Esophagus squamous epithelium (tissue), 4 donors: ENCODE measurements at regions not wholly inside any gene's neighbourhood (a gene's known extent, or its start where the extent isn't known, plus 50 kb on each side); places are given as distances from the start of the nearest gene placed in this dataset.

Experiments
- POLR2A ChIP-seq, 4 donors: fragments of 450-650 bp; IDR thresholded peaks; one replicate each; pipeline ENCODE4 v1.6.1; 2017; ENCODE audit warnings: antibody characterized with exemption in 4 of 4, mild to moderate bottlenecking in 4 of 4, moderate library complexity in 3 of 4
- TF ChIP-seq, protein P1 (sequence below), 6 experiments: fragments of 450-650 bp in 4 of 6; fragments of 200-600 bp in 2 of 6; sonication (generic) in 2 of 6; IDR thresholded peaks; one replicate each; pipeline ENCODE4 v1.5.1; 2016 to 2019; ENCODE audit warnings: antibody characterized with exemption in 6 of 6, mild to moderate bottlenecking in 4 of 6, moderate library complexity in 4 of 6

DNA sequence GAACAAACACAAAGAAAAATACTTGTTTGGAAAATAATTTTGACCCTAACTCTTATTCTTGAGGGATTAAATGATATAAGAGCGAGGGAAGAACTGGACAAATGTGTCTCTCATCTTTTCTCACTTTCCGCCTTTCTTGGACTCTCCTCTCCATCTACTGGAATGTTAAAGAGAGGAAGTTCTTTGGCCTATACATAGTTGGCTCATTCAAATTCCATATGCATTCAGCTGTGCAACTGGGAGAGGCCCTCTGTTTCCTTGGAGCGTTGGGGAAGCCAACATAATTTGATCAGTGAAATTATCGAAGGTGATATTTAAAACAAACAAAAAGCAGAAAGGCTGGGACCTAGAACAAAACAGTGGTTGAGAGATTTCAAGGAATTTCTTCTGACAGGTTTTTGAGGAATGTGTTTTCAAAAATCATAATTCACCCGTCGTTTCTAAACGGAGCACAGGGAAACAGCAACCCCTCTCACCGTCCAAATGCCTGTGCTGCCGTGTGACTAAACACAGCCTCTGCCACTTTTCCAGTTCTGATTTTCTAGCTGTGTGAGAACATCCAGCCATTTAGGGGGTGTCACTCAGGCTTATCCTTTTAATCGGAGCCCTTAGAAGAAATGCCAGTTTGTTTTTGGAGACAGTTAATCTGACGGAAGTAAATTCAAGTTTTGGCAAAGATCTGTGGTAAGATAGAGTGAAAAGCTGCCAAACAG, 489.9 kb downstream of the SOX2 start:
- TF ChIP-seq, protein P1, sequence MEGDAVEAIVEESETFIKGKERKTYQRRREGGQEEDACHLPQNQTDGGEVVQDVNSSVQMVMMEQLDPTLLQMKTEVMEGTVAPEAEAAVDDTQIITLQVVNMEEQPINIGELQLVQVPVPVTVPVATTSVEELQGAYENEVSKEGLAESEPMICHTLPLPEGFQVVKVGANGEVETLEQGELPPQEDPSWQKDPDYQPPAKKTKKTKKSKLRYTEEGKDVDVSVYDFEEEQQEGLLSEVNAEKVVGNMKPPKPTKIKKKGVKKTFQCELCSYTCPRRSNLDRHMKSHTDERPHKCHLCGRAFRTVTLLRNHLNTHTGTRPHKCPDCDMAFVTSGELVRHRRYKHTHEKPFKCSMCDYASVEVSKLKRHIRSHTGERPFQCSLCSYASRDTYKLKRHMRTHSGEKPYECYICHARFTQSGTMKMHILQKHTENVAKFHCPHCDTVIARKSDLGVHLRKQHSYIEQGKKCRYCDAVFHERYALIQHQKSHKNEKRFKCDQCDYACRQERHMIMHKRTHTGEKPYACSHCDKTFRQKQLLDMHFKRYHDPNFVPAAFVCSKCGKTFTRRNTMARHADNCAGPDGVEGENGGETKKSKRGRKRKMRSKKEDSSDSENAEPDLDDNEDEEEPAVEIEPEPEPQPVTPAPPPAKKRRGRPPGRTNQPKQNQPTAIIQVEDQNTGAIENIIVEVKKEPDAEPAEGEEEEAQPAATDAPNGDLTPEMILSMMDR (IDR thresholded peaks at IDR 0.05) = no peak
- no peak for TF ChIP-seq POLR2A (IDR thresholded peaks at IDR 0.05)
